ENCODE measurements at regions not wholly inside any gene's neighbourhood (a gene's known extent, or its start where the extent isn't known, plus 50 kb on each side); places are given as distances from the start of the nearest gene placed in this dataset.

GRCh38 chr10:10320956-10321355 is 696.7 kb upstream of the CELF2 start:
- WGBS, 2 experiments (ENCODE audit: extremely low coverage in 2 of 2, insufficient read length in 1 of 2), result no CpG with 5 or more reads among the region's 3 CpGs
- Histone ChIP-seq H2BK5ac (ENCODE audit: low read depth, low read length, poor library complexity, severe bottlenecking) (no peak overlapping the region), H2BK120ac (ENCODE audit: low read depth, low read length) (no peak overlapping the region), H4K20me1 (ENCODE audit: insufficient read depth, low read length) (no peaks in the 10 kb centered on the region), H2AFZ (replicated peaks; ENCODE audit: low read length, poor library complexity) (no peak overlapping the region), H3K4me2 (ENCODE audit: low read depth, low read length) (no peak overlapping the region), H3K18ac (ENCODE audit: low read depth, low read length) (no peak overlapping the region), H3K79me1 (ENCODE audit: low read depth in 1 of 2, low read length in 2 of 2) (no peaks in the 10 kb centered on the region), H3K27ac (ENCODE audit: insufficient read depth, low read length) (no peak overlapping the region), H3K23ac (ENCODE audit: low read depth, low read length) (no peak overlapping the region), H2BK20ac (ENCODE audit: low read depth, low read length) (no peak overlapping the region), H2AK9ac (replicated peaks; ENCODE audit: low read depth, low read length, poor library complexity) (no peak overlapping the region), H3K4me3 (ENCODE audit: insufficient read depth, low read depth, low read length) (no peak overlapping the region), H4K8ac (ENCODE audit: low read depth in 2 of 2, low read length in 2 of 2) (no peak overlapping the region), H3K27me3 (ENCODE audit: control insufficient read depth, insufficient read depth, low read length) (no peaks in the 10 kb centered on the region), H3K4ac (ENCODE audit: low read depth, low read length) (no peak overlapping the region), H2AK5ac (ENCODE audit: low read depth, low read length) (no peak overlapping the region), H3K56ac (ENCODE audit: extremely low read depth, insufficient read depth, low read length) (no peak overlapping the region), H3K14ac (replicated peaks; ENCODE audit: low read depth, low read length) (no peak overlapping the region), H3K9me3 (ENCODE audit: control insufficient read depth, insufficient read depth, low read length) (no peaks in the 10 kb centered on the region), H3K4me1 (ENCODE audit: control insufficient read depth, insufficient read depth, low read length) (no peaks in the 10 kb centered on the region), H4K5ac (ENCODE audit: low read depth, low read length) (no peak overlapping the region), H3K9ac (ENCODE audit: low read depth, low read length) (no peak overlapping the region), H4K91ac (ENCODE audit: insufficient read depth, low read depth, low read length) (no peak overlapping the region), H3K36me3 (ENCODE audit: control insufficient read depth, insufficient read depth, low read length) (no peaks in the 10 kb centered on the region), H3K9me1 (ENCODE audit: insufficient read depth, low read length) (no peaks in the 10 kb centered on the region), H2BK15ac (ENCODE audit: low read depth, low read length) (no peak overlapping the region)
- no TSS peak for BruUV-seq (replicated peaks)
- intact Hi-C loops (cut with micrococcal nuclease), result no loop called here
- CTCF ChIA-PET, result interaction anchor here (1.0 kb wide), 1 partner anchor 9 kb away, joined by 11 read pairs; no protein-coding TSS in a partner anchor
- POLR2A ChIA-PET (ENCODE audit: unreplicated experiment), result no interaction called here
- DNase-seq, result peak; percentile 71
- peak; percentile 35 for ATAC-seq (ENCODE audit: low read depth)
- dilution Hi-C loops (cut with HindIII; ENCODE audit: low sequenced_read_pairs, unreplicated experiment), result no loop called here
- in situ Hi-C loops (cut with MboI; ENCODE audit: low sequenced_read_pairs), result no loop called here
- TF ChIP-seq BHLHE40 (IDR thresholded peaks at IDR 0.05; ENCODE audit: low read depth, low read length) (no peak), SMC3 (IDR thresholded peaks at IDR 0.05; ENCODE audit: low read depth, low read length) (no peak), MAFK (IDR thresholded peaks at IDR 0.05; ENCODE audit: low read depth, low read length) (no peak), RAD21 (IDR thresholded peaks at IDR 0.05; ENCODE audit: low read length) (no peak)
- TF ChIP-seq, protein P1, sequence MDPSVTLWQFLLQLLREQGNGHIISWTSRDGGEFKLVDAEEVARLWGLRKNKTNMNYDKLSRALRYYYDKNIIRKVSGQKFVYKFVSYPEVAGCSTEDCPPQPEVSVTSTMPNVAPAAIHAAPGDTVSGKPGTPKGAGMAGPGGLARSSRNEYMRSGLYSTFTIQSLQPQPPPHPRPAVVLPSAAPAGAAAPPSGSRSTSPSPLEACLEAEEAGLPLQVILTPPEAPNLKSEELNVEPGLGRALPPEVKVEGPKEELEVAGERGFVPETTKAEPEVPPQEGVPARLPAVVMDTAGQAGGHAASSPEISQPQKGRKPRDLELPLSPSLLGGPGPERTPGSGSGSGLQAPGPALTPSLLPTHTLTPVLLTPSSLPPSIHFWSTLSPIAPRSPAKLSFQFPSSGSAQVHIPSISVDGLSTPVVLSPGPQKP (IDR thresholded peaks at IDR 0.05; ENCODE audit: borderline replicate concordance, low read depth, low read length), result no peak

Measured in IMR-90 (cell line).